Gastroesophageal sphincter (tissue), 3 donors: ENCODE measurements at regions not wholly inside any gene's neighbourhood (a gene's known extent, or its start where the extent isn't known, plus 50 kb on each side); places are given as distances from the start of the nearest gene placed in this dataset.

Source experiments
- CTCF ChIP-seq, 4 experiments: fragments of 200-600 bp in 2 of 4; fragments of 450-650 bp in 2 of 4; sonication (generic) in 1 of 4; IDR thresholded peaks; one replicate each; pipeline ENCODE4 v1.5.1; 2017 to 2019; ENCODE audit warnings: antibody characterized with exemption in 4 of 4, mild to moderate bottlenecking in 2 of 4, moderate library complexity in 2 of 4
- POLR2A ChIP-seq, 2 donors: fragments of 450-650 bp; IDR thresholded peaks; one replicate each; pipeline ENCODE4 v1.6.1; 2017; ENCODE audit warnings: antibody characterized with exemption in 2 of 2, mild to moderate bottlenecking in 2 of 2, moderate library complexity in 1 of 2
- POLR2AphosphoS5 ChIP-seq: sonication (generic); formaldehyde crosslinking; IDR thresholded peaks from one replicate; pipeline ENCODE4 v1.6.1; 2017; ENCODE audit warnings: antibody characterized with exemption

DNA sequence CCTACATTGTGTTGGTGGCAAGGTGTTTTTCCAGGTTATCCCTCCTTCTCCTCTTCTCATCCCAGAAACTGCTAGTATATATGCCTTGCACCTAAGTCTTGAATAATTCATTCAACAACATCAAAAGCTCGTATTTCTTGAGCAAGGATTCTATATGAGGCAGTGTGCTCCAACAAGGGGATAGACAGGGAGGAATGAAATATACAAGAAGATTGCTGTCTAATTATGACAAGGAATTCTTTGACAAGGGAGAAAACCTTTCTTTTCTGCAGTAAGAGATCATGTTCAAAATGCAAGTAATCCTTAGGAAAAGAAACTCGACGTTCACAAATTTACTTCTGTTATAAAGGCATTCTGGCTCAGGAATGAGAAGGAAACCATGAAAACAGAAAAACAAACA, 788.6 kb downstream of the TDRD15 start:
- TF ChIP-seq CTCF (IDR thresholded peaks at IDR 0.05) (no peak), POLR2AphosphoS5 (no peak), POLR2A (IDR thresholded peaks at IDR 0.05) (no peak)
